ENCODE measurements at regions not wholly inside any gene's neighbourhood (a gene's known extent, or its start where the extent isn't known, plus 50 kb on each side); places are given as distances from the start of the nearest gene placed in this dataset.

DNA sequence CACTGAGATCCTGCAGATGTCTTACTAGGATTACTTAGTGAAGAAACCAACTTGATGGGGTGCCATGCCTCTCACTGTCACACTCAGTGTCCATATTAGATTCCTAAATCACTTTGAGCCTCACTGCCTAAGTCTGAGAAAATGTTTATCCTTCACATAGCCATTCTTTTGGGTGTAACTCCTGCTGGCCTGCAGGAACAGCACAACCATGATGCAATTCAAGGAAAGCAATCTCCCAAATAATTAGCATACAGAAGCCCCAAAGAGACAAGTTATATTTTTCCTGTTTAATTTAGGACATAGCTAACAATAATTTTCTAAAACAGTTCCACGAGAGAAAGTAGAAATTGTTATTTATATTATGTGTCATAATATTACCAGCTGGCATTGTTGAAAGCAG is 655.5 kb downstream of the KCNA4 start:
- DNase-seq (ENCODE audit: insufficient read length, low spot score), result no peak
- TF ChIP-seq, protein P1, sequence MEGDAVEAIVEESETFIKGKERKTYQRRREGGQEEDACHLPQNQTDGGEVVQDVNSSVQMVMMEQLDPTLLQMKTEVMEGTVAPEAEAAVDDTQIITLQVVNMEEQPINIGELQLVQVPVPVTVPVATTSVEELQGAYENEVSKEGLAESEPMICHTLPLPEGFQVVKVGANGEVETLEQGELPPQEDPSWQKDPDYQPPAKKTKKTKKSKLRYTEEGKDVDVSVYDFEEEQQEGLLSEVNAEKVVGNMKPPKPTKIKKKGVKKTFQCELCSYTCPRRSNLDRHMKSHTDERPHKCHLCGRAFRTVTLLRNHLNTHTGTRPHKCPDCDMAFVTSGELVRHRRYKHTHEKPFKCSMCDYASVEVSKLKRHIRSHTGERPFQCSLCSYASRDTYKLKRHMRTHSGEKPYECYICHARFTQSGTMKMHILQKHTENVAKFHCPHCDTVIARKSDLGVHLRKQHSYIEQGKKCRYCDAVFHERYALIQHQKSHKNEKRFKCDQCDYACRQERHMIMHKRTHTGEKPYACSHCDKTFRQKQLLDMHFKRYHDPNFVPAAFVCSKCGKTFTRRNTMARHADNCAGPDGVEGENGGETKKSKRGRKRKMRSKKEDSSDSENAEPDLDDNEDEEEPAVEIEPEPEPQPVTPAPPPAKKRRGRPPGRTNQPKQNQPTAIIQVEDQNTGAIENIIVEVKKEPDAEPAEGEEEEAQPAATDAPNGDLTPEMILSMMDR (IDR thresholded peaks at IDR 0.05; ENCODE audit: insufficient read depth, missing control alignments), result no peak
- FAIRE-seq, result no peak

DNA sequence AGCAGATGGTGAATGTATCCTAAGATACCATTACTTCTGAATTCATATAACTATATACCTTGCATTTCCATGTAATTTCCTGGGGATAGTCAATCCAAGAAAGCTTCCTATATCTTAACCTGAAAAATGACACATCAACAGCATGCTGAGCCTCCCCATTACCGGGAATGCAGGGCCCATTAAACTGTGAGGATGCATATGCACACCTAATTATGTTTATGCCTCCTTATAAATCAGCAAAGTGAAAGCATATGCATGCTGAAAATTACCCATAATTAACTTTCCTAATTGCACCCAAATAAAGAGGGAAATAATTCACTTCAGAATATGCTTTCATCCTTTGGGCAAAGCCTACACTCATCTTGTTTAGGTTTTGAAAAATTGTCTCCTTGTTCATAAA is 663.0 kb downstream of the KCNA4 start:
- DNase-seq (ENCODE audit: insufficient read length, low spot score), result no peak
- no peak for FAIRE-seq
- TF ChIP-seq, protein P1 (IDR thresholded peaks at IDR 0.05; ENCODE audit: insufficient read depth, missing control alignments), result no peak

DNA sequence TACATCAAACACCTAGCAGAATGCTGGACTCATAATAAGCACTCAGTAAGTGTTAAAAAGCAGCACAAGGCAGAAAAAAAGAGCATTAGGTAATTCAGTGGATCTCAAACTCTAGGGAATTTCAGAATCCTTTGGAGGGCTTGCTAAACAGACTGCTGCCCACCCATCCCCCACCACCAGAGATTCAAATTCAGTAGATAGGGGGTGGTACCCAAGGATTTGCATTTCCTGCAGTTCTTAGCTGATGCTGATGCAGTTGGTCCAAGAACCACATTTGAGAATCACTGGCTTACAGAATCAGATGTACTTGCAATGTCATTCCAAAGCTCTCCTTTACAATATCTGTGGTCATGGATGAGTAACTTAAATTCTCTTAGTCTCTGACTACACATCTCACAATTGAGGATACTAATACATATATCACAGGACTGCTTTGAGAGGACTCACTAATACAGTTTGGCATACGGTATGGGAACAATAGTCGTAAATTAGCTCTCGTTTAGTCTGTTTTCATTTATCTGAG is 664.5 kb downstream of the KCNA4 start:
- TF ChIP-seq, protein P1 (IDR thresholded peaks at IDR 0.05; ENCODE audit: insufficient read depth, missing control alignments), result no peak
- DNase-seq (ENCODE audit: insufficient read length, low spot score), result no peak
- no peak for FAIRE-seq

DNA sequence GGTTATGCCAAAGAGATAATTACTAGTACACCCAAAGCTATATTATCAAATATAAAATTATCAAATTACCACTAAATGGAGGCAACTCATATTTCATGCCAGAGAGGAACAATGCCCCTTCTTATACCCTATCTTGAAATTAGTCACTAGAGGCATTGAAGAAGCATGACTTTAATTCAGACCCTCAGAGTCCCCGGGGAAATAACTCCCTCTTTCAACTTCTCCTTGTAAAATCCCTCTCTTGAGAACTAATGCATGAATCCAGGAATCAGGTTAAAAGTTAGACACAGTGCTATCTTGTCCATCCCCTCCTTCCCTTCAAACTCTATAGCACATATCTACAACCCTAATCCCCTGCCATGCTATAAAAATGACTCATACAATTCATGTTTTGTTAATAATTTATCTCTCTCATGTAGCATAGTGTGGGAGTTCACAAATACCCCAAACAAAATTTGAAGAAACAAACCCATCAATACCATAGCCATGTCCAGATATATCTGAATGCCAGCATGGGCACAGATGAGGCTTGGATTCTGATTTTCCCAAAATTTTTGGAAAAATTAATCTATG is 665.4 kb downstream of the KCNA4 start:
- FAIRE-seq, result no peak
- TF ChIP-seq, protein P1 (IDR thresholded peaks at IDR 0.05; ENCODE audit: insufficient read depth, missing control alignments), result no peak
- no peak for DNase-seq (ENCODE audit: insufficient read length, low spot score)

DNA sequence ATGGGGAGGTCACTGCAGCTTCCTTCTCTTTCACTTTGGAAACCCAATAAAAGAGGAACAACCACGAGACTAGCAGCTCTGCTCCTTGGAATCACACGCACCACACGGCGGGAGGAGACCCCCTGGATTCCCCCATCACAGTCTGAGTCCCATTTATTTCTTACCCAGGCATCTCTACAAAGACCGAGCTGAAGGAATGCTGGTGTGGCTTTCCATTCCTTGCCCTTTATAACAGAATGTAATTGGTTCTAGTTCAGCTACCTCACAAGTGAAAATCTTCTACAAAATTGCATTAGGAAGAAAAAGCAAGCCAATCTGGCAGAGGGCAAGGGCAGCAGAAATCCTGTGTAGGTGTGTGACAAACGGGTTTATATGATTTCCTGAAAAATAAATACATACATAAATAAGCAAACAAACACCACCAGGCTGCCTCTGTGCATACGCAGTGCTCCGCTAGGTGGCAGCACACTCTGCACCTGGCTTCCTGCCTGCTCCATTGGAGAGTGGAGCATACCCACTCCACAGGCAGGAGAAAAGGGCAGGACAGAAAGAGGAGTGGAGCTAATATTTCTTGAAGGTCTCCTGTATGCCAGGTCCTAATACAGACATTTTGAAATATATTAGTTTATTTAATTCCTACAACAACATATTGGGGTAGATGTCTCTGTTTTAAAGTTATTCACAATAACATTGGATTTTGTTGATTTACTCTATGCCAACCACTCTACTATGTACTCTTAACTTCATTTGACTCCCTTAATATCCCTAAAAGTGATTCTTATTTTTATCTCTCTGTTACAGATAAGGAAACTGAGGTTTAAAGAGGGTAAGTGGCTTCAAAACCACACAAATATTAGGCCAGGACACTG is 673.1 kb downstream of the KCNA4 start:
- TF ChIP-seq, protein P1 (IDR thresholded peaks at IDR 0.05; ENCODE audit: insufficient read depth, missing control alignments), result peak; percentile 96
- peak; percentile 21 for FAIRE-seq
- no peak for DNase-seq (ENCODE audit: insufficient read length, low spot score)

DNA sequence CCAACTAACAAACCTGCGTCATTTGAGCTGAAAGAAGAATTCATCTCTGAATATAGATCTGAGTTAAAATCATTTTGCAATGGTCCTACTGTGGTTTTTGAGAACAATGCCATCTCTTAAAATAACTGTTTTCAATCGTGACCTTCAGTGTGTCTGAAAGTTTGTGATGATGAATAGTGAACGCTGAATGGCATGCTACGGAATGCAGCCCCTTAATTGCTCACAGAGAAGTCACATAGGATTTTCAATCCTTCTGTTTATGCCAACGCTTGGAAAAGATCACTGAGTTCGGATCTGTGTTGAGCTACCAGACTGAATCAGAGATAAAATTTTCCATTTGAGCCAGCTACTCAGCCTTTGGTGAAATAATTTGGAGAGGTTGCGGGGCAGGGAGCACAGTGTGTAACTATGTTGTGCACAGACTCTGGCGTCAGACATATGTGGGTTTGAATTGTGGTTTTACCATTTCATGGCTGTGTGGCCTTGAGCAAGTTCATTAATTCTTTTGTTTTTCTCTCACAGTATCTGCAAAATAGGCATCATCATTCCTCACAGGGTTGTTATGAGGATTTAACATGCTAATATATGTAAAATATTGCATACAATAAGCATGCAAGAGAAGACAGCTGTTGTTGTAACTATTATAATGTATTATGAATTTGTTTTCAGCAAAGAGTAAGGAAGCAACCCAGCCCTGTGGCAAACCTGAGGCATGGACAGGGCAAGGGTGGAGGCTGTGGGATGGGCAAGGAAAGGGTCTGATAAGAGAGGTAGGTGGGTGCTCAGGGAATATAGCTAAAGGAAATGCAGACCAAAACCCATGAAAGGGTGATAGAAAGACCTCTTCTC is 679.9 kb downstream of the KCNA4 start:
- TF ChIP-seq, protein P1 (IDR thresholded peaks at IDR 0.05; ENCODE audit: insufficient read depth, missing control alignments), result no peak
- DNase-seq (ENCODE audit: insufficient read length, low spot score) (no peak), FAIRE-seq (no peak)

Data from D721Med (cell line).